Hepatocyte (in vitro differentiated cells): ENCODE measurements at regions not wholly inside any gene's neighbourhood (a gene's known extent, or its start where the extent isn't known, plus 50 kb on each side); places are given as distances from the start of the nearest gene placed in this dataset.

Experiments used
- DNase-seq: peaks from one replicate; pipeline ENCODE4 v3.0.0-alpha.2; 2016; ENCODE audit warnings: low spot score
- H2AFZ ChIP-seq: fragments of 200-600 bp; sonication (generic); 2 replicates; pipeline ENCODE4 v1.6.0; 2016; ENCODE audit warnings: antibody characterized with exemption, mild to moderate bottlenecking
- H3K27ac ChIP-seq: fragments of 200-600 bp; sonication (generic); 2 replicates; pipeline ENCODE4 v1.5.1; 2016; ENCODE audit warnings: mild to moderate bottlenecking
- H3K27me3 ChIP-seq: fragments of 200-600 bp; sonication (generic); 2 replicates; pipeline ENCODE4 v1.6.1; 2016
- H3K36me3 ChIP-seq: fragments of 200-600 bp; sonication (generic); replicated peaks from 2 replicates; pipeline ENCODE4 v1.5.1; 2016; ENCODE audit warnings: low read depth; ENCODE audit not compliant: insufficient read depth
- H3K4me1 ChIP-seq: fragments of 200-600 bp; sonication (generic); 2 replicates; pipeline ENCODE4 v1.5.1; 2016; ENCODE audit warnings: mild to moderate bottlenecking, moderate library complexity; ENCODE audit not compliant: insufficient read depth
- H3K4me2 ChIP-seq: fragments of 200-600 bp; sonication (generic); 2 replicates; pipeline ENCODE4 v1.6.0; 2016
- H3K4me3 ChIP-seq: fragments of 200-600 bp; sonication (generic); 2 replicates; pipeline ENCODE4 v1.5.1; 2016; ENCODE audit warnings: mild to moderate bottlenecking
- H3K79me2 ChIP-seq: fragments of 200-600 bp; sonication (generic); 2 replicates; pipeline ENCODE4 v1.6.0; 2017; ENCODE audit warnings: mild to moderate bottlenecking
- H3K9me2 ChIP-seq: fragments of 200-600 bp; sonication (generic); replicated peaks from 2 replicates; pipeline ENCODE4 v1.6.0; 2017; ENCODE audit warnings: mild to moderate bottlenecking; ENCODE audit not compliant: insufficient read depth
- H3K9me3 ChIP-seq: fragments of 200-600 bp; sonication (generic); 2 replicates; pipeline ENCODE4 v1.5.1; 2016; ENCODE audit warnings: low read depth, mild to moderate bottlenecking
- H4K20me1 ChIP-seq: fragments of 200-600 bp; sonication (generic); 2 replicates; pipeline ENCODE4 v1.6.0; 2016; ENCODE audit warnings: mild to moderate bottlenecking; ENCODE audit not compliant: insufficient read depth, poor library complexity, severe bottlenecking
- EZH2 ChIP-seq: fragments of 200-600 bp; sonication (generic); IDR thresholded peaks from 2 replicates; pipeline ENCODE4 v1.6.1; 2016; ENCODE audit warnings: antibody characterized with exemption, mild to moderate bottlenecking, borderline replicate concordance
- EZH2phosphoT487 ChIP-seq: fragments of 200-600 bp; sonication (generic); IDR thresholded peaks from one replicate; pipeline ENCODE4 v1.6.1; 2018; ENCODE audit warnings: antibody characterized with exemption, mild to moderate bottlenecking, low read depth, moderate library complexity; ENCODE audit not compliant: unreplicated experiment, severe bottlenecking
- WGBS: methylation state at CpG from one replicate; pipeline ENCODE4 v1.1.6; 2016; ENCODE audit warnings: low lambda C conversion rate; ENCODE audit errors: missing lambda C conversion rate; 5-methylcytosine and 5-hydroxymethylcytosine counted together
- TF ChIP-seq, protein P1 (sequence below): fragments of 200-600 bp; sonication (generic); IDR thresholded peaks from 2 replicates; pipeline ENCODE4 v1.5.1; 2016; ENCODE audit warnings: antibody characterized with exemption, mild to moderate bottlenecking; ENCODE audit not compliant: poor library complexity

DNA sequence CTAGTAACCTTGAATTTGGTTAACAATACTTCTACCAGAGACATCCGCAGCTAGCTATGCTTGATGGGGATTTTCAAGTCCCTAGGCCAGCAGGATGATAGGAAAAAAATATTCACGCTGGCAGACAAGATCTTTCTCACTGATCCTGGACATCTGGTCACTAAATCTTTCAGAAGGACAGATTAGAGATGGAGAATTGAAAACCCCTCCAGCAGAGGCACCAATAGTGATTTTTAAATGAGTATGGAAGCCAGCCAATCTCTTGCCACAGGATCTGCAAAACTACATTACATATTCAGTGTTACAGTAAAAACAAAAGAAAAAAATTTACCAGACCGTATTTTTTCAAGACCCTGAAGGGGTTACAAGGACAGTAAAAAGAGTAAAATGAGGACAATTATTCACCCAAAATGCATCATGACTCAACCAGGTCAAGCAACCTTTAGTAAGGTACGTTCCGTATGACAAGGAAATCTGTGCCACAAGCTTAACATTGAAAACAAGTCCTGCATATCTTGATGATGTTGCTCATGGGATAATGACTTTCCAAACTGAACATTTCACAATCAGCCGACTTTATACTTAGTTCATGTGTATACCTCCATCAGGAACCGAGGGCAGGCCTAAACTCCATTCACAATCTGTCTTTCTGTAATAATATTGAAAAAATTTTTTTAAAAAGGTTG, 239.5 kb downstream of the GXYLT1 start:
- no peaks in the 10 kb centered on the region for H3K9me2 ChIP-seq
- no peak overlapping the region for H2AFZ ChIP-seq
- H3K79me2 ChIP-seq, result no peaks in the 10 kb centered on the region
- H3K4me3 ChIP-seq, result no peak overlapping the region
- no peaks in the 10 kb centered on the region for H3K27me3 ChIP-seq
- H3K4me1 ChIP-seq, result no peaks in the 10 kb centered on the region
- H3K27ac ChIP-seq, result no peak overlapping the region
- no peaks in the 10 kb centered on the region for H4K20me1 ChIP-seq
- H3K36me3 ChIP-seq, result no peaks in the 10 kb centered on the region
- TF ChIP-seq EZH2 (no peak), EZH2phosphoT487 (no peak)
- TF ChIP-seq, protein P1, sequence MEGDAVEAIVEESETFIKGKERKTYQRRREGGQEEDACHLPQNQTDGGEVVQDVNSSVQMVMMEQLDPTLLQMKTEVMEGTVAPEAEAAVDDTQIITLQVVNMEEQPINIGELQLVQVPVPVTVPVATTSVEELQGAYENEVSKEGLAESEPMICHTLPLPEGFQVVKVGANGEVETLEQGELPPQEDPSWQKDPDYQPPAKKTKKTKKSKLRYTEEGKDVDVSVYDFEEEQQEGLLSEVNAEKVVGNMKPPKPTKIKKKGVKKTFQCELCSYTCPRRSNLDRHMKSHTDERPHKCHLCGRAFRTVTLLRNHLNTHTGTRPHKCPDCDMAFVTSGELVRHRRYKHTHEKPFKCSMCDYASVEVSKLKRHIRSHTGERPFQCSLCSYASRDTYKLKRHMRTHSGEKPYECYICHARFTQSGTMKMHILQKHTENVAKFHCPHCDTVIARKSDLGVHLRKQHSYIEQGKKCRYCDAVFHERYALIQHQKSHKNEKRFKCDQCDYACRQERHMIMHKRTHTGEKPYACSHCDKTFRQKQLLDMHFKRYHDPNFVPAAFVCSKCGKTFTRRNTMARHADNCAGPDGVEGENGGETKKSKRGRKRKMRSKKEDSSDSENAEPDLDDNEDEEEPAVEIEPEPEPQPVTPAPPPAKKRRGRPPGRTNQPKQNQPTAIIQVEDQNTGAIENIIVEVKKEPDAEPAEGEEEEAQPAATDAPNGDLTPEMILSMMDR, result no peak
- WGBS, result 83% methylated on average over 7 of the region's 7 CpGs
- H3K9me3 ChIP-seq, result no peaks in the 10 kb centered on the region
- no peak for DNase-seq
- H3K4me2 ChIP-seq, result no peak overlapping the region

DNA sequence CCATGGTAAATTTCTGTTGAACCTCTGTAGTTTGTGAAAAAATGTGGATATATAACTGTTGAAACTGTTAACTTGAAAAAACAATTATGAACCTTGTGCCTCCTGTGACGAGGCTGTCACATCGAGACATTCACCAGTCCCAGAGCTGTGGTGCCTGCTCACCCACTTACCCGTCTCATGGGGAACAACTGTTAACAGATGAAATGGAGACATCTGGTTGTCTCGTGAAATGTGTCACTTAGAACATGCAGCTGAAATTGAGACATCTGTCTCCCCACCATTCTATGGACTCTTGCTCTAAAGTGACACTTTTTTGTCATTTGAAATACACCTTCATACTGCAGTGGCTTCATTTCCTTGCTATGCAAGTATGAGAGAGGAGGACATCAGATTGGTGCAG, 240.6 kb downstream of the GXYLT1 start:
- Histone ChIP-seq H3K27me3 (no peaks in the 10 kb centered on the region), H4K20me1 (no peaks in the 10 kb centered on the region), H3K4me3 (no peak overlapping the region), H3K9me3 (no peaks in the 10 kb centered on the region), H3K27ac (no peak overlapping the region), H3K36me3 (no peaks in the 10 kb centered on the region), H3K9me2 (no peaks in the 10 kb centered on the region), H2AFZ (no peak overlapping the region), H3K4me2 (no peak overlapping the region), H3K79me2 (no peaks in the 10 kb centered on the region), H3K4me1 (no peaks in the 10 kb centered on the region)
- WGBS, result 71% methylated on average over 4 of the region's 4 CpGs
- no peak for DNase-seq
- no peak for TF ChIP-seq EZH2
- TF ChIP-seq, protein P1, result no peak
- TF ChIP-seq EZH2phosphoT487, result no peak

DNA sequence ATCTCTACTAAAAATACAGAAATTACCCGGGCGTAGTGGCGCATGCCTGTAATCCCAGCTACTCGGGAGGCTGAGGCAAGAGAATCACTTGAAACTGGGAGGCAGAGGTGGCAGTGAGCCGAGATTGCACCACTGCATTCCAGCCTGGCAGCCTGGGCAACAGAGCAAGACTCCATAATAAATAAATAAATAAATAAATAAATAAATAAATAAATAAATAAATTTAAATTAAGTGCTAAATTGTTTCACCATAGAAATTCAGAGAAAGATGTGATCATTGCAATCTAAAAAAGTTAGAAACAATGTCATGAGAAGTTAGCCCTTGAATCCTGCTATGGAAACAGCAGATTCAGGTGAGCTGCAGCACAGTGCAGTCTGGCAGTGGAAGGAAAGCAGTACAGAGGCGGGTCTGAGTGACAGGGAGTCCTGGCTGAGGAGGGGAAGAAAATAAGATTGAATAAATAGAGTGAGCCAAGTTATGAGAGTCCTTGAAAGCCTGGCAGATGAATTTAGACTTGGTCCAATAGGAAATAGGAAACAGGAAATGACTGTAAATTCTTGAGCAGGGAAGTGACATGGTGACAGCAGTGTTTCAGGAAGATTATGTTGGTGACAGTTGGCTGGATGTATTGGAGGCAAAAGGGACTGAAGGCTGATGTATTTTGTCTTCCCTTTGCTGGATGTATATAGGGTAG, 241.5 kb downstream of the GXYLT1 start:
- Histone ChIP-seq H3K79me2 (no peaks in the 10 kb centered on the region), H3K36me3 (no peaks in the 10 kb centered on the region), H2AFZ (no peak overlapping the region), H3K9me2 (no peaks in the 10 kb centered on the region), H3K4me3 (no peak overlapping the region), H3K27ac (no peak overlapping the region), H3K4me2 (no peak overlapping the region), H3K27me3 (no peaks in the 10 kb centered on the region), H4K20me1 (no peaks in the 10 kb centered on the region), H3K9me3 (no peaks in the 10 kb centered on the region), H3K4me1 (no peaks in the 10 kb centered on the region)
- WGBS, result 97% methylated on average over 6 of the region's 6 CpGs
- no peak for DNase-seq
- TF ChIP-seq EZH2phosphoT487 (no peak), EZH2 (no peak)
- TF ChIP-seq, protein P1, result no peak
